Liver (tissue), 8 donors: ENCODE measurements at regions not wholly inside any gene's neighbourhood (a gene's known extent, or its start where the extent isn't known, plus 50 kb on each side); places are given as distances from the start of the nearest gene placed in this dataset.

Experiments
- DNase-seq: peaks from one replicate; pipeline ENCODE4 v3.0.0-alpha.2; 2017; ENCODE audit warnings: low spot score
- H3K27ac ChIP-seq, 2 donors: one replicate each; pipeline ENCODE4 v1.7.0; 2013; ENCODE audit warnings: inconsistent platforms in 2 of 2, low read length in 2 of 2, control low read depth in 1 of 2, low read depth in 1 of 2, mild to moderate bottlenecking in 1 of 2
- H3K27me3 ChIP-seq, 4 donors: one replicate each; pipeline versions ENCODE4 v1.6.1 to v1.7.0; 2013; ENCODE audit warnings: low read length in 3 of 4, inconsistent platforms in 1 of 4, mild to moderate bottlenecking in 1 of 4, moderate library complexity in 1 of 4; ENCODE audit not compliant: control insufficient read depth in 4 of 4, insufficient read depth in 4 of 4
- H3K36me3 ChIP-seq, 4 donors: one replicate each; pipeline versions ENCODE4 v1.6.1 to v1.7.0; 2013; ENCODE audit warnings: low read length in 3 of 4, mild to moderate bottlenecking in 3 of 4, low read depth in 1 of 4, moderate library complexity in 1 of 4; ENCODE audit not compliant: control insufficient read depth in 4 of 4, insufficient read depth in 3 of 4
- H3K4me1 ChIP-seq, 4 donors: one replicate each; pipeline versions ENCODE4 v1.6.1 to v1.7.0; 2013; ENCODE audit warnings: low read length in 3 of 4, mild to moderate bottlenecking in 3 of 4, moderate library complexity in 1 of 4; ENCODE audit not compliant: control insufficient read depth in 4 of 4, insufficient read depth in 4 of 4
- H3K4me3 ChIP-seq, 3 donors: one replicate each; pipeline versions ENCODE4 v1.6.1 to v1.7.0; 2013; ENCODE audit warnings: low read length in 3 of 3, control low read depth in 1 of 3, low read depth in 1 of 3, mild to moderate bottlenecking in 1 of 3
- H3K9ac ChIP-seq, 2 donors: one replicate each; pipeline ENCODE4 v1.7.0; 2013; ENCODE audit warnings: low read length in 2 of 2, mild to moderate bottlenecking in 2 of 2, moderate library complexity in 2 of 2, control low read depth in 1 of 2, low read depth in 1 of 2
- H3K9me3 ChIP-seq, 4 donors: one replicate each; pipeline versions ENCODE4 v1.6.1 to v1.7.0; 2013; ENCODE audit warnings: low read length in 3 of 4; ENCODE audit not compliant: control insufficient read depth in 4 of 4
- ATF3 ChIP-seq: IDR thresholded peaks from 2 replicates; pipeline ENCODE4 v1.6.1; 2016; ENCODE audit warnings: antibody characterized with exemption
- CTCF ChIP-seq: fragments of 150-350 bp; IDR thresholded peaks from 2 replicates; pipeline ENCODE4 v1.5.1; 2017; ENCODE audit warnings: improper control_type of control experiment, low read depth, low read length; ENCODE audit not compliant: missing input control
- FOXA1 ChIP-seq: IDR thresholded peaks from 2 replicates; pipeline ENCODE4 v1.6.1; 2016; ENCODE audit warnings: antibody characterized with exemption
- GABPA ChIP-seq, 2 donors: IDR thresholded peaks in 1 of 2; conservative IDR thresholded peaks in 1 of 2; 2 replicates each; pipeline ENCODE4 v1.6.1; 2016; ENCODE audit warnings: antibody characterized with exemption in 2 of 2, mild to moderate bottlenecking in 1 of 2, moderate library complexity in 1 of 2
- HNF4A ChIP-seq, 2 donors: conservative IDR thresholded peaks; 2 replicates each; pipeline ENCODE4 v1.6.1; 2016; ENCODE audit warnings: antibody characterized with exemption in 2 of 2, mild to moderate bottlenecking in 2 of 2
- JUND ChIP-seq, 2 donors: IDR thresholded peaks; 2 replicates each; pipeline ENCODE4 v1.6.1; 2016; ENCODE audit warnings: antibody characterized with exemption in 2 of 2
- RAD21 ChIP-seq, 2 donors: IDR thresholded peaks; 2 replicates each; pipeline ENCODE4 v1.6.1; 2016; ENCODE audit warnings: antibody characterized with exemption in 2 of 2, mild to moderate bottlenecking in 2 of 2
- RXRA ChIP-seq, 2 donors: IDR thresholded peaks; 2 replicates each; pipeline ENCODE4 v1.6.1; 2017 to 2018; ENCODE audit warnings: antibody characterized with exemption in 2 of 2, mild to moderate bottlenecking in 1 of 2
- TAF1 ChIP-seq: conservative IDR thresholded peaks from 2 replicates; pipeline ENCODE4 v1.6.1; 2016; ENCODE audit warnings: antibody characterized with exemption, mild to moderate bottlenecking
- YY1 ChIP-seq: IDR thresholded peaks from 2 replicates; pipeline ENCODE4 v1.6.1; 2016; ENCODE audit warnings: antibody characterized with exemption, mild to moderate bottlenecking
- WGBS: extraction: QIAGEN DNeasy Blood & Tissue Kit; methylation state at CpG from one replicate; pipeline ENCODE4 v1.1.7; 2013; 5-methylcytosine and 5-hydroxymethylcytosine counted together
- TF ChIP-seq, protein P1 (sequence below): IDR thresholded peaks from 2 replicates; pipeline ENCODE4 v1.6.1; 2016; ENCODE audit warnings: antibody characterized with exemption
- TF ChIP-seq, protein P2 (sequence below): IDR thresholded peaks from 2 replicates; pipeline ENCODE4 v1.6.1; 2016; ENCODE audit warnings: antibody characterized with exemption
- donor health status: healthy.
- donor health status: healthy.
- donor health status: healthy.
- donor health status: healthy.
- donor health status: healthy.

- H3K36me3 ChIP-seq = no peaks in the 10 kb centered on the region
- no peaks in the 10 kb centered on the region for H3K4me1 ChIP-seq
- H3K9ac ChIP-seq = no peak overlapping the region
- no peak for DNase-seq
- WGBS = 55% methylated on average over 8 of the region's 8 CpGs
- TF ChIP-seq CTCF (no peak), RAD21 (IDR thresholded peaks at IDR 0.05) (no peak), ATF3 (no peak)
- H3K4me3 ChIP-seq = no peak overlapping the region
- no peak overlapping the region for H3K27ac ChIP-seq
- no peaks in the 10 kb centered on the region for H3K27me3 ChIP-seq
- peaks cover 0 to 4% (median 0%) of the 10 kb centered on the region in 4 donors for H3K9me3 ChIP-seq
These were observed 138.6 kb upstream of the SMARCAD1 start for GRCh38 chr4:94068753-94069719.

DNA sequence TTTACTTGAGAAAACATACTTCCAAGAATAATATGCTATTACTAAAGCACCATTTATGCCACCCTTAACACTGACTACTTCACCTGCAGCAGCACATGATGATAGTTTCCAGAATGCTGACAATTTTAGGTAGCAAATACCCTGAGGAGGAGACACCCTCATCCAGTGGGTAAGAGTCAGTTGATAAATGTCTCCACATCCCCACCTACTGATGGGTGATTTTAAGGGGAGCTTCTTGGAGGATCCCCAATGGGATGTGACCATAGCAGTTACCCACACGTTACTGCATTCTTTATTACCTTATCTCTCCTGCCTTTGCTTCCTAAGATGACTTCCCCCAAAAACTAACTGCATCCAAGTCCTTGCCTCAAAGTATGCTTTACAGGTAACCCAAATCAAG is 131.2 kb upstream of the SMARCAD1 start:
- H3K9me3 ChIP-seq = peaks cover 0 to 3% (median 1%) of the 10 kb centered on the region in 4 donors
- H3K27ac ChIP-seq = no peak overlapping the region
- TF ChIP-seq HNF4A (conservative IDR thresholded peaks at IDR 0.05) (no peak), RXRA (IDR thresholded peaks at IDR 0.05) (no peak), CTCF (no peak), TAF1 (no peak), GABPA (IDR thresholded peaks at IDR 0.05 in 1 of 2, conservative IDR thresholded peaks at IDR 0.05 in 1 of 2) (no peak), FOXA1 (no peak), JUND (IDR thresholded peaks at IDR 0.05) (no peak), YY1 (no peak)
- TF ChIP-seq, protein P1, sequence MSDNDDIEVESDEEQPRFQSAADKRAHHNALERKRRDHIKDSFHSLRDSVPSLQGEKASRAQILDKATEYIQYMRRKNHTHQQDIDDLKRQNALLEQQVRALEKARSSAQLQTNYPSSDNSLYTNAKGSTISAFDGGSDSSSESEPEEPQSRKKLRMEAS = no peak
- TF ChIP-seq, protein P2, sequence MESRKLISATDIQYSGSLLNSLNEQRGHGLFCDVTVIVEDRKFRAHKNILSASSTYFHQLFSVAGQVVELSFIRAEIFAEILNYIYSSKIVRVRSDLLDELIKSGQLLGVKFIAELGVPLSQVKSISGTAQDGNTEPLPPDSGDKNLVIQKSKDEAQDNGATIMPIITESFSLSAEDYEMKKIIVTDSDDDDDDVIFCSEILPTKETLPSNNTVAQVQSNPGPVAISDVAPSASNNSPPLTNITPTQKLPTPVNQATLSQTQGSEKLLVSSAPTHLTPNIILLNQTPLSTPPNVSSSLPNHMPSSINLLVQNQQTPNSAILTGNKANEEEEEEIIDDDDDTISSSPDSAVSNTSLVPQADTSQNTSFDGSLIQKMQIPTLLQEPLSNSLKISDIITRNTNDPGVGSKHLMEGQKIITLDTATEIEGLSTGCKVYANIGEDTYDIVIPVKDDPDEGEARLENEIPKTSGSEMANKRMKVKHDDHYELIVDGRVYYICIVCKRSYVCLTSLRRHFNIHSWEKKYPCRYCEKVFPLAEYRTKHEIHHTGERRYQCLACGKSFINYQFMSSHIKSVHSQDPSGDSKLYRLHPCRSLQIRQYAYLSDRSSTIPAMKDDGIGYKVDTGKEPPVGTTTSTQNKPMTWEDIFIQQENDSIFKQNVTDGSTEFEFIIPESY = no peak
- no peak overlapping the region for H3K9ac ChIP-seq
- H3K27me3 ChIP-seq = no peaks in the 10 kb centered on the region
- H3K36me3 ChIP-seq = no peaks in the 10 kb centered on the region
- 45% methylated on average over 1 of the region's 1 CpG for WGBS
- no peak overlapping the region for H3K4me3 ChIP-seq
- H3K4me1 ChIP-seq = no peaks in the 10 kb centered on the region
- DNase-seq = no peak
